Naive B cell (primary cell): ENCODE measurements at regions not wholly inside any gene's neighbourhood (a gene's known extent, or its start where the extent isn't known, plus 50 kb on each side); places are given as distances from the start of the nearest gene placed in this dataset.
"Not testable (repeated sequence)": the region's sequence is repeated elsewhere in the genome, so short reads cannot be mapped to it uniquely, and the experiment has no call there.

ENCODE experiments used
- ATAC-seq, 2 donors: fragments of 150-1000 bp; cut with Tn5 transposase; 2 replicates each; pipeline ENCODE4 v1.10.0; 2021; ENCODE audit warnings: low read depth in 2 of 2, mild to moderate bottlenecking in 2 of 2, moderate library complexity in 2 of 2
- DNase-seq: peaks from one replicate; pipeline ENCODE4 v3.0.0; 2022
- H3K27ac Mint-ChIP-seq, 6 donors: one replicate each; pipeline ENCODE4 v1.8.0; 2020 to 2022; ENCODE audit warnings: mild to moderate bottlenecking in 6 of 6, mixed read lengths in 6 of 6, moderate library complexity in 5 of 6, inconsistent platforms in 2 of 6
- H3K27me3 Mint-ChIP-seq, 3 donors: one replicate each; pipeline ENCODE4 v1.8.0; 2021 to 2022; ENCODE audit warnings: mixed read lengths in 3 of 3, mild to moderate bottlenecking in 1 of 3
- H3K36me3 Mint-ChIP-seq, 2 donors: one replicate each; pipeline ENCODE4 v1.8.0; 2020 to 2022; ENCODE audit warnings: mixed read lengths in 2 of 2, inconsistent platforms in 1 of 2, mild to moderate bottlenecking in 1 of 2
- H3K4me1 Mint-ChIP-seq, 3 donors: one replicate each; pipeline ENCODE4 v1.8.0; 2020 to 2022; ENCODE audit warnings: mixed read lengths in 3 of 3, inconsistent platforms in 1 of 3, mild to moderate bottlenecking in 1 of 3, moderate library complexity in 1 of 3
- H3K4me3 Mint-ChIP-seq, 8 donors: one replicate each; pipeline ENCODE4 v1.8.0; 2020 to 2022; ENCODE audit warnings: mild to moderate bottlenecking in 8 of 8, mixed read lengths in 8 of 8, moderate library complexity in 8 of 8, inconsistent platforms in 2 of 8
- H3K9me3 Mint-ChIP-seq, 7 donors: one replicate each; pipeline ENCODE4 v1.8.0; 2020 to 2022; ENCODE audit warnings: mixed read lengths in 7 of 7, mild to moderate bottlenecking in 5 of 7, inconsistent platforms in 2 of 7, moderate library complexity in 1 of 7

DNA sequence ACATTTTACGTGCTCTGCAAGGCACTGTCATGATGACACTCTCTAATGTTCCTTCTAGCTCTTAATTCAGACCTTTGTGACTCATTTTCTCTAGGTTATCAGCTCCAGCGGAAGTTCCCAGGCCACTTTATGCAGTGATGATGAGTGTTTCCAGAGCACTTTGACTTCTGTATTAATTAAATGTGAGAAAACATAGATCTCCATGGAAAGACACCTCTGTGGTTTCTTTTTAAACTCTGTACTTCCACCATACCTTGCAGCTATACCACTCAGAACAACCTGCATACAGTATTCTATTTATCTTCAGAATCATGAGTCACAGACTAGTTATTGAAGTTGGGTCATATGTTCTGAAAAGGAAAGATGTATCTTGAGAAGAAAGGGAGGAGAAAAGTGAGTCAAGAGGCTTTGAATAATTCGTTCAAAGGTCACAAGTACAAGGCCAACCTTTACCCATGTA is 175.6 kb upstream of the TENM4 start:
- Mint-ChIP-seq H3K27ac (no peak overlapping the region), H3K4me3 (no peak overlapping the region), H3K36me3 (no peaks in the 10 kb centered on the region), H3K27me3 (peaks cover 0 to 13% (median 9%) of the 10 kb centered on the region in 3 donors), H3K9me3 (peaks cover 0 to 16% (median 3%) of the 10 kb centered on the region in 7 donors), H3K4me1 (no peaks in the 10 kb centered on the region)
- ATAC-seq: no peak
- DNase-seq: no peak

GRCh38 chr11:79615425-79615824 is 174.6 kb upstream of the TENM4 start:
- H3K27me3 Mint-ChIP-seq: peaks cover 0 to 6% (median 4%) of the 10 kb centered on the region in 3 donors
- H3K9me3 Mint-ChIP-seq: peaks cover 0 to 11% (median 3%) of the 10 kb centered on the region in 7 donors
- ATAC-seq (no peak), DNase-seq (no peak)
- no peaks in the 10 kb centered on the region for H3K36me3 Mint-ChIP-seq
- H3K4me3 Mint-ChIP-seq: no peak overlapping the region
- no peaks in the 10 kb centered on the region for H3K4me1 Mint-ChIP-seq
- H3K27ac Mint-ChIP-seq: no peak overlapping the region

DNA sequence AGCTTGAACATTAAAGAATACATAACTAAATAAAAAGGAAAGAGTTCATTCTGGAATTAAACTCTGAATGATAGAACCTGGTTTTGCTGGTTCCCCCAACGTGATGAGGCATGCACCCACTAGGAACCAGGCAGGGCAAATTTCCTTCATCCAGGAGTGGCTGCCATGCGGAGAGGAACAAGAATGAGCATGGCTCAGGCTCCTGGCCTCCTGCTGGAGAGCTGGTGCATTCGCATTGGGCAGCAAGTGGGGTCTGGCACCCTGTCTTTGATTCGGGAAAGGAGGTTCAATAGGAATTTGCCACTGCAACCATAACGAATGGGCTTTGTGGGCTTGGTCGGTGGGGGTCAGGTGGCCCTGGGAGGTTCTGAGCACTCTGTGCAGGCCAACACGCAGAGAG is 169.8 kb upstream of the TENM4 start:
- H3K9me3 Mint-ChIP-seq: peaks cover 0 to 7% (median 4%) of the 10 kb centered on the region in 7 donors
- peaks cover 0 to 4% (median 0%) of the 10 kb centered on the region in 3 donors for H3K27me3 Mint-ChIP-seq
- H3K4me1 Mint-ChIP-seq: no peaks in the 10 kb centered on the region
- H3K36me3 Mint-ChIP-seq: no peaks in the 10 kb centered on the region
- no peak for DNase-seq
- no peak for ATAC-seq
- no peak overlapping the region for H3K27ac Mint-ChIP-seq
- no peak overlapping the region for H3K4me3 Mint-ChIP-seq

DNA sequence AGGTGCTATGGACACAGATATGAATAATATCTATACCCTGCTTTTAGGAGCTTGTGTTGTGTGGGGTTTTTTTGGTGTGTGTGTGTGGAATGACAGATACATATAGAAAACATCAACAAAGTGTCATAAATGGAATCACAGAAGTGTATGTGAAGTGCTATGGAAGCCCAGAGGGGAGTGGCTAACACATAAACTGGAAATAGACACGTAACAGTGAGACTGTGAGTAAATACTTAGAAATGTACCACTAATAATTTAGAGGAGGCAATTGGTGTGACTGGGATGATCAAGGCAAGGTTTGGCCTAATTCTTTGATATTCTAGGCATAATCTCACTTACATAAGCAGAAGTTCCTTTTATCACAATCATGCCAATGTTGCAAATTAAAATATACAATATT is 169.3 kb upstream of the TENM4 start:
- no peak for ATAC-seq
- Mint-ChIP-seq H3K27me3 (peaks cover 0 to 1% (median 0%) of the 10 kb centered on the region in 3 donors), H3K4me3 (no peak overlapping the region), H3K4me1 (no peaks in the 10 kb centered on the region), H3K27ac (no peak overlapping the region), H3K9me3 (peaks cover 0 to 7% (median 4%) of the 10 kb centered on the region in 7 donors), H3K36me3 (no peaks in the 10 kb centered on the region)
- DNase-seq: no peak

- Mint-ChIP-seq H3K9me3 (peaks cover 0 to 7% (median 4%) of the 10 kb centered on the region in 7 donors), H3K27ac (no peak overlapping the region), H3K4me1 (no peaks in the 10 kb centered on the region), H3K36me3 (no peaks in the 10 kb centered on the region), H3K4me3 (no peak overlapping the region), H3K27me3 (no peaks in the 10 kb centered on the region)
- DNase-seq: no peak
- no peak for ATAC-seq
These were observed 168.7 kb upstream of the TENM4 start for GRCh38 chr11:79609511-79609910.

DNA sequence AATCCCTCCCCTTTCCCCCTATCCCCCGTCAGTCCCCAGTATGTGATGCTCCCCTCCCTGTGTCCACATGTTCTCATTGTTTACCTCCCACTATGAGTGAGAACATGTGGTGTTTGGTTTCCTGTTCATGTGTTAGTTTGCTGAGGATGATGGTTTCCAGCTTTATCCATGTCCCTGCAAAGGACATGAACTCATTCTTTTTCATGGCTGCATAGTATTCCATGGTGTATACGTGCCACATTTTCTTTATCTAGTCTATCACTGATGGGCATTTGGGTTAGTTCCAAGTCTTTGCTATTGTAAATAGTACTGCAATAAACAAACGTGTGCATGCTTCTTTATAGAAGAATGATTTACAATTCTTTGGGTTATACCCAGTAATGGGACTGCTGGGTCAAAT is 165.6 kb upstream of the TENM4 start:
- not testable (repeated sequence) for H3K36me3 Mint-ChIP-seq, DNase-seq, H3K4me1 Mint-ChIP-seq, H3K27ac Mint-ChIP-seq, ATAC-seq, H3K4me3 Mint-ChIP-seq, H3K27me3 Mint-ChIP-seq, H3K9me3 Mint-ChIP-seq

GRCh38 chr11:79600711-79601110 is 159.9 kb upstream of the TENM4 start:
- H3K9me3 Mint-ChIP-seq: peaks cover 0 to 15% (median 7%) of the 10 kb centered on the region in 7 donors
- H3K4me1 Mint-ChIP-seq: no peaks in the 10 kb centered on the region
- no peaks in the 10 kb centered on the region for H3K27me3 Mint-ChIP-seq
- H3K36me3 Mint-ChIP-seq: no peaks in the 10 kb centered on the region
- H3K27ac Mint-ChIP-seq: no peak overlapping the region
- ATAC-seq: no peak
- no peak overlapping the region for H3K4me3 Mint-ChIP-seq
- no peak for DNase-seq

- H3K4me3 Mint-ChIP-seq: no peak overlapping the region
- H3K27ac Mint-ChIP-seq: no peak overlapping the region
- no peaks in the 10 kb centered on the region for H3K27me3 Mint-ChIP-seq
- DNase-seq (no peak), ATAC-seq (no peak)
- no peaks in the 10 kb centered on the region for H3K4me1 Mint-ChIP-seq
- no peaks in the 10 kb centered on the region for H3K36me3 Mint-ChIP-seq
- peaks cover 5 to 34% (median 17%) of the 10 kb centered on the region in 7 donors for H3K9me3 Mint-ChIP-seq
These were observed 154.0 kb upstream of the TENM4 start for GRCh38 chr11:79594834-79595233.

- Mint-ChIP-seq H3K27me3 (no peaks in the 10 kb centered on the region), H3K4me3 (no peak overlapping the region), H3K36me3 (no peaks in the 10 kb centered on the region), H3K4me1 (no peaks in the 10 kb centered on the region), H3K9me3 (peaks cover 9 to 32% (median 20%) of the 10 kb centered on the region in 7 donors), H3K27ac (no peak overlapping the region)
- ATAC-seq (no peak), DNase-seq (no peak)
These were observed 152.0 kb upstream of the TENM4 start for GRCh38 chr11:79592824-79593223.

- Mint-ChIP-seq H3K4me1 (no peaks in the 10 kb centered on the region), H3K4me3 (no peak overlapping the region), H3K9me3 (peaks cover 9 to 37% (median 20%) of the 10 kb centered on the region in 7 donors), H3K36me3 (no peaks in the 10 kb centered on the region), H3K27me3 (no peaks in the 10 kb centered on the region), H3K27ac (no peak overlapping the region)
- DNase-seq (no peak), ATAC-seq (no peak)
These were observed 151.6 kb upstream of the TENM4 start for GRCh38 chr11:79592406-79592805.

DNA sequence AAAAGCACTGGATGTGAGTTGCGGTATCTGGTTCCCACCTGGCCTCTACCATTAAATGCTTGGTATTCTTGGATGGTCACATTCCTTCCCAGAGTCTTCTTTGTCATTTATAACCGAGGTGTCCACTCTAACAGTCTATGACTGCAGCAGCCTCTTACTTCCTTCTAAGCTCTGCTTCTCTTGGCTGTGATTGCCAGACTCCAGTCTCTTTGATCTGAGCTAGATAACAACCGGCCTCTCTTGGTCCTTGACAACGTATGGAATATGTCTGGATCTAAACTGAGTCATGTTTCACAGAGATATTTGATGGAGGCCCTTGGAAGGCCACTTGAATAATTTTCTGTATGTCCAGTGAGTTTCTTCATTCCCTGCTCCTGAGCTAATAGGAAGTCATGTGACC is 141.6 kb upstream of the TENM4 start:
- Mint-ChIP-seq H3K4me3 (no peak overlapping the region), H3K27me3 (peaks cover 0 to 6% (median 0%) of the 10 kb centered on the region in 3 donors), H3K27ac (no peak overlapping the region), H3K4me1 (no peaks in the 10 kb centered on the region), H3K36me3 (peaks cover 0 to 7% of the 10 kb centered on the region in 2 donors), H3K9me3 (peaks cover 4 to 12% (median 6%) of the 10 kb centered on the region in 7 donors)
- ATAC-seq (no peak), DNase-seq (no peak)

GRCh38 chr11:79579063-79579462 is 138.2 kb upstream of the TENM4 start:
- H3K9me3 Mint-ChIP-seq: peaks cover 0 to 5% (median 0%) of the 10 kb centered on the region in 7 donors
- DNase-seq: no peak
- ATAC-seq: no peak
- no peaks in the 10 kb centered on the region for H3K4me1 Mint-ChIP-seq
- no peaks in the 10 kb centered on the region for H3K36me3 Mint-ChIP-seq
- H3K27me3 Mint-ChIP-seq: no peaks in the 10 kb centered on the region
- H3K27ac Mint-ChIP-seq: no peak overlapping the region
- H3K4me3 Mint-ChIP-seq: no peak overlapping the region

DNA sequence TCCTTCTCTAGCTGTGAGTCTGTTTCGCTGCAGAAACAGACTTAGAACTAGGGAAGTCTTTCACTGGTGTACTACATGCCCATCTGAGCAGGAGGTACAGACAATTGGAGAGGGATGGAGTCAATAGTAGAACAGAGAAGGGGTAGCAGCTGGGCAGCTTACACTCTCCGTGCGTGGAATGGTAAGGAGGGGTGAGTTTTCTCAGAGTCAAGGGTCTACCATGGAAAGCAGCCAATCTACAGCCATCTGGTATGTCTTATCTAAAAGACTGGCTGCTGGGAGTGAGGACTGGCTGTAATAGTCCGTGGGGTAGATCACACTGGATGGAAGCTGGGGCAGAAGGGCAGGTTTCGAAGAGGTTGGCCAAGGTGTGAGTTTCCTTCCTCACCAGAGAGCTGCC is 137.3 kb upstream of the TENM4 start:
- DNase-seq (no peak), ATAC-seq (no peak)
- no peaks in the 10 kb centered on the region for H3K27me3 Mint-ChIP-seq
- H3K4me1 Mint-ChIP-seq: no peaks in the 10 kb centered on the region
- no peak overlapping the region for H3K27ac Mint-ChIP-seq
- H3K36me3 Mint-ChIP-seq: no peaks in the 10 kb centered on the region
- no peak overlapping the region for H3K4me3 Mint-ChIP-seq
- peaks cover 0 to 5% (median 2%) of the 10 kb centered on the region in 7 donors for H3K9me3 Mint-ChIP-seq

DNA sequence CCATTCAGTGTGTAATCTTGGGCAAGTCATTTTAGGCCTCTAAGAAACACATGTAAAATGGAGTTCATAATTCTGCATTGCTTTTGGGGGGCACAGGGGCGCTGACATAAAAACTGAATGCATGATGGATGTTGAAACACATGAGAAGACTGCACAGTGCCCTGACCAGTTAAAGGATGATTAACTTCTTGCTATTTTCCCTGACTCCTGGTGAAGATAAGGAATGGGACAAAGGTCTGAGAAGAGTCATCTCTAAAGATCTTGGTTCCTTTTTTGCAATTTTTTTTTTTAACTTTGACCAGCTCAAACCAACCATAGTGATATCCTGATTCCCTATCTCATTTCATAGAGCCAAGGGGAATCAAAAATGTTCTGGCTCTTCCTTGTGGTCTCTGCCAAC is 134.9 kb upstream of the TENM4 start:
- DNase-seq: no peak
- Mint-ChIP-seq H3K27ac (no peak overlapping the region), H3K4me3 (no peak overlapping the region), H3K9me3 (peaks cover 0 to 5% (median 3%) of the 10 kb centered on the region in 7 donors), H3K4me1 (no peaks in the 10 kb centered on the region), H3K27me3 (no peaks in the 10 kb centered on the region), H3K36me3 (no peaks in the 10 kb centered on the region)
- ATAC-seq: no peak

- ATAC-seq (no peak), DNase-seq (no peak)
- H3K9me3 Mint-ChIP-seq: peaks cover 2 to 22% (median 4%) of the 10 kb centered on the region in 7 donors
- H3K27me3 Mint-ChIP-seq: peaks cover 0 to 3% (median 0%) of the 10 kb centered on the region in 3 donors
- H3K36me3 Mint-ChIP-seq: no peaks in the 10 kb centered on the region
- H3K4me3 Mint-ChIP-seq: no peak overlapping the region
- H3K27ac Mint-ChIP-seq: no peak overlapping the region
- H3K4me1 Mint-ChIP-seq: no peaks in the 10 kb centered on the region
These were observed 129.3 kb upstream of the TENM4 start for GRCh38 chr11:79570104-79570503.
